ENCODE measurements at regions not wholly inside any gene's neighbourhood (a gene's known extent, or its start where the extent isn't known, plus 50 kb on each side); places are given as distances from the start of the nearest gene placed in this dataset.
"Not testable (repeated sequence)": the region's sequence is repeated elsewhere in the genome, so short reads cannot be mapped to it uniquely, and the experiment has no call there.

- FAIRE-seq, result no peak
Observed at GRCh38 chr2:126117886-126118285, 538.1 kb upstream of the GYPC start.

GRCh38 chr2:126145752-126146151, 510.2 kb upstream of the GYPC start:
- no peak for FAIRE-seq

GRCh38 chr2:126154256-126154785, 501.6 kb upstream of the GYPC start:
- no peak for FAIRE-seq

GRCh38 chr2:126160950-126161349, 495.0 kb upstream of the GYPC start:
- not testable (repeated sequence) for FAIRE-seq

- FAIRE-seq, result no peak
Observed at GRCh38 chr2:126172631-126173184, 483.2 kb upstream of the GYPC start.

GRCh38 chr2:126175222-126175621, 480.7 kb upstream of the GYPC start:
- FAIRE-seq, result no peak

- FAIRE-seq, result no peak
Observed at GRCh38 chr2:126177479-126177878, 478.5 kb upstream of the GYPC start.

- FAIRE-seq, result no peak
Observed at GRCh38 chr2:126187668-126188067, 468.3 kb upstream of the GYPC start.

- no peak for FAIRE-seq
Observed at GRCh38 chr2:126189527-126189926, 466.4 kb upstream of the GYPC start.

- FAIRE-seq, result no peak
Observed at GRCh38 chr2:126200538-126200937, 455.4 kb upstream of the GYPC start.

- no peak for FAIRE-seq
Observed at GRCh38 chr2:126208266-126208665, 447.7 kb upstream of the GYPC start.

- FAIRE-seq, result no peak
Observed at GRCh38 chr2:126212735-126213134, 443.2 kb upstream of the GYPC start.

- no peak for FAIRE-seq
Observed at GRCh38 chr2:126219081-126219480, 436.9 kb upstream of the GYPC start.

- FAIRE-seq, result no peak
Observed at GRCh38 chr2:126220331-126220730, 435.6 kb upstream of the GYPC start.

GRCh38 chr2:126221506-126221905, 434.5 kb upstream of the GYPC start:
- FAIRE-seq, result no peak

GRCh38 chr2:126222278-126222677, 433.7 kb upstream of the GYPC start:
- FAIRE-seq, result no peak

- FAIRE-seq, result no peak
Observed at GRCh38 chr2:126224776-126225175, 431.2 kb upstream of the GYPC start.

- FAIRE-seq, result no peak
Observed at GRCh38 chr2:126227250-126227649, 428.7 kb upstream of the GYPC start.

- FAIRE-seq, result no peak
Observed at GRCh38 chr2:126228531-126228930, 427.4 kb upstream of the GYPC start.

- FAIRE-seq, result no peak
Observed at GRCh38 chr2:126238251-126238650, 417.7 kb upstream of the GYPC start.

- FAIRE-seq, result no peak
Observed at GRCh38 chr2:126239320-126239955, 416.5 kb upstream of the GYPC start.

- no peak for FAIRE-seq
Observed at GRCh38 chr2:126241001-126241400, 415.0 kb upstream of the GYPC start.

- no peak for FAIRE-seq
Observed at GRCh38 chr2:126241411-126241810, 414.5 kb upstream of the GYPC start.

GRCh38 chr2:126244937-126245336, 411.0 kb upstream of the GYPC start:
- no peak for FAIRE-seq

- no peak for FAIRE-seq
Observed at GRCh38 chr2:126253669-126254068, 402.3 kb upstream of the GYPC start.

All from A204.1 (cell line).